SHP77 (cell line): ENCODE measurements at regions not wholly inside any gene's neighbourhood (a gene's known extent, or its start where the extent isn't known, plus 50 kb on each side); places are given as distances from the start of the nearest gene placed in this dataset.
"Not testable (repeated sequence)": the region's sequence is repeated elsewhere in the genome, so short reads cannot be mapped to it uniquely, and the experiment has no call there.

Source experiments
- DNase-seq, 2 experiments: peaks; one replicate each; lab custom pipeline; 2025; lab: John Stamatoyannopoulos, UW

DNA sequence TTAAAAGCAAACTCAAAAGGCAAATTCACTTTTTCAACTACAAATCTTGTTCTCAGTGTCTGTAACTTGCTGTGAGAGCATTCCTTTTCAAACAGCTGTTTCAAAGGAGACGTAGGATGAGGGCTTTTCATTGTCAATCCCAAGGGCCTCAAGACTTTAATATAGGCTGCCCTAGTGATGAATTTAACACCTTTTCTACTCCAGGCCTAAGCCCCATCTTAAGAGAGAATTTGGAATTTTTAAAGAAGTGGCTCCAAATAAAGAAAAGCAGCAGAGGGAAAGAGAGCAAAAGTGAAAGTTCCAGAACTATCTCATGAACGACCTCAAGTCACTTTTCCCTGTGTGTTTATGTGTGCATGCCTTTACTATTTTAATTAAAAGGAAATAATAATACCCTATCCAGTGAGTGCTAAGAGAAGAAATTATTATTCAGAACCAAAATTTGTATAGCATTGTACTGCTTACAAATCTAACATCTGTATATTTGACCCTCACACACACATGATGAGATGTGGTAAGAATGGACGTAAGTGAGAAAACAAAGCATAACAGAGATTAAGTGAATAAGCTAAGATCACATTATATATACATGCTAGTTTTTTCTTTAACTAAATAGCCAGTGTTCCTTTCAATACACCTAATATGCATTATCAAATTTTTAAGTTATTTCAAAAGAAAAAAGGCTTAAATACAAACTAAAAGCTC, 196.4 kb downstream of the VGLL3 start:
- DNase-seq = no peak

DNA sequence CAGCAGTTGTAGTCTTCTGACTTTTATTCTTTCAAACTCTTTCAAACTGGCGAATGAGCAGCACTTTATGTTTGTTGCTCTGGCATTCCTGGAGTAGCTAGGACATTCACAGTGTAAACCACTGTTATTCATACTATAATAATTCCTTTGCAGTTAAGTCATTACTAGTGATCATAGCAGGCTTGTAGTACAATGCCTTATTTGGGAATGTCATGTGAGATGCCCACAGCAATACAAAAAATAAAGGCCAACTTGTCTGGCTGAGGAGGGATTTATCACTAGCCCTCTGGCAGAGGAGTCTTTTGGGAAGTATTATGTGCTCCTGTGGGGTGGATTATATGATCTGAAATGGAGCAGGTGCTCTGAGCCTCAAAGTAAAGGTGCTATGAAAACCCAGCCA, 197.2 kb downstream of the VGLL3 start:
- DNase-seq = no peak

DNA sequence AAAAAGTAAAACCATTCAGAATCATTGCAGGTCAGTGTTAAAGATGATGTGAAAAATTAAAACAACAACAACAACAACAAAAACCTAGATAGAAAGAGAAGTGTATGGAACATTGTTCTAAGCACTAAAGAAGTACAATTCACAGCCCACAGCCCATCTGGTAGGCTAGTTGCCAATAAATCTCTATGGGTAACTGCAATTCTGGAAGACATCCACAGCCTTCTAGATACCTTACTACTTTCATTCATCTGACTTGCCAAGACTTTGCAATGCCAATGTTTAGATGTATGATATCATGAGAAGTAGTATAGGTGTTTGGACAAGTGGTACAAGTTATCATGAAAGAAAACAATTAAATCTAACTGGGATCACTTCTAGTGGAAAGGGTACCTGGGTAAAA, 198.6 kb downstream of the VGLL3 start:
- DNase-seq = no peak

DNA sequence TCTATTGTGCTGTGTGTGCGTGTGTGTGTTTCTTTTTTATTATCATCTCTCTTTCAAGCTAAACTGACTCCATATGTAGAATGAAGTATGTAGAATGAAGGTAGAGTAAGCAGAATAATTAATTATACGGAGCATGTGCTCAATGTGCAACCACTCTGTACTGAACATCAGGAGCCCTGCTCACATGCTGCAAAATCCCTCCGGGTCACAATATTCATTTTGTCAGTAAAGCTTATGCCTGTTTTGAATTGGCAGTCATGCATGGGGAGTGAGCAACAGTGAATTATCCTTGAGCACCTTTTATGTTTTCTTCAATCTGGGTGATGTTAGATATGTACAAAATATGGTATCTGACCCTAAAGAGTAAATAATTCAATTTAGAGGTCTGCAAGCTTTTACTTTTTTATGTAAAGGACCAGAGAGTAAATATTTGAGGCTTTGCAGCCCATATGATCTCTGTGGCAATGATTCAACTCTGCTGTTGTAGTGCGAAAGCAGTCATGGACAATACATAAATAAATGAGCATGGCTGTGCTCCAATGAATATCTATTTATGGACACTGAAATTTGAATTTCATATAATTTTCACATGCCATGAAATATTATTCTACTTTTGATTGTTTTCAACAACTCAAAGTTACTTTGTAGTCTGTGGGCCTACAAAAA, 199.9 kb downstream of the VGLL3 start:
- no peak for DNase-seq

DNA sequence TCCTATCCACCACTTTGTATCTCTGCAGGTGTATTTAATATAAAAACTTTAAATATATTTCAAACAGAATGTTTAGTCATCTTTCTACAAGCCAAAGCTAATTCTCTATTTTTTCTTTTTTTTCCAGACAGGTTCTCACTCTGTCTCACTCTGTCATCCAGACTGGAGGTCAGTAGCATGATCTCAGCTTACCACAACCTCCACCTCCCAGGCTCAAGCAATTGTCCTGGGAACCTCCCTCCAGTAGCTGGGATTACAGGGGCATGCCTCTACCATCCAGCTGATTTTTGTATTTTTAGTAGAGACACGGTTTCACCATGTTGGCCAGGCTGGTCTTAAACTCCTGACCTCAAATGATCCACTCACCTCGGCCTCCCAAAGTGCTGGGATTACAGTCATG, 202.6 kb downstream of the VGLL3 start:
- no peak for DNase-seq

DNA sequence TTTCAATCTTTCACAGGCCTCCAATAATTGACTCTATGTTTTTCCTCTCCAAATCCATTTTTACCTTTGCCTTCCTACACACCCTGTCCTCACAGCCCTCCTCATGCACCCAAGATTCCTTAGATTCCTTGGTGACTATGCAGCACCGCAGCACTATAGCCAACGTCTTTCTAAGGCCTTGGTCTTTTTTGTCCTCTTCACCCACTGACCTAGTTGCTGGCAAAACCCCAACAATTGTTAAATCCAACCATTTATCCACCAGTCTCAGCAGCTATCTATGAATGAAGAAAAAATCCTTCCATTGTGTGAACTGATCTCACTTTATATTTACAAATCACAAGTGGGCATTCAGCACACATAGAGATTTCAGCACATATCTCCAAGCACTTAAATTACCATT, 203.9 kb downstream of the VGLL3 start:
- DNase-seq = no peak

DNA sequence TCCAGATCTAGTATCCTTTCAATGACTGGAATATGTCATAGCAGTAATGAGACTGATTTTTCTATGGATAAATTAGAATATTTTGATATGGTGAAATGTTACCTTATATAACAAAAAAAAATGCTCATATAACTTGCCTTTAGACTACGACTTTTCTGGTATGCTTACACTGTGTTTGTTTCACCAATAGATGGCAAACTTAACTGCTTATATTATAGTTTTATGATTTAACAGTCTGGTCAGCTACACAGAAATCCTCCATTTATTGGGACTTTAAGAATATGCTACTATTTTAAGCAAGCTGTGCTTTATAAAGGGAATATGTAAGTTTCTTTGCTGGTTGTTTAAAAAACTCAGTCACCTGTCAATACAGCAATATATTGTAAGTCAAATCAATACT, 205.6 kb downstream of the VGLL3 start:
- DNase-seq = no peak

DNA sequence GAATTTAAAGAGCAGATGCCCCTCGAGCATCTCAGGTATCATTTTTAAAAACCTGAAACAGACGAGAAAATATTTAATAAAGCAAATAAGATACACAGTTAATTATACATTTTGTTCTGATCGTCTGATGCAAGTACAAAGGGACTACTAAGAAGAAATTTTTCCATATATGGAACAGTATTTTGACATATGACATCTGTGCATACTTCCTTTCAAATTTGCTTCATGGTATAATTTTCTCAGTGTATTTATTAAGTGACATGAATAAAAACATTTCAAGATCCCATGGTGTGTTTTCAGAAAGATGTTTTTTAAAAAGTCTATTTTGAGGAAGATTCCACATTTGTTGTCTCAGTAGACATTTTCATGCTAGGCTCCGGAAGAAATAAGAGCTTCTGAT, 208.1 kb downstream of the VGLL3 start:
- no peak for DNase-seq

DNA sequence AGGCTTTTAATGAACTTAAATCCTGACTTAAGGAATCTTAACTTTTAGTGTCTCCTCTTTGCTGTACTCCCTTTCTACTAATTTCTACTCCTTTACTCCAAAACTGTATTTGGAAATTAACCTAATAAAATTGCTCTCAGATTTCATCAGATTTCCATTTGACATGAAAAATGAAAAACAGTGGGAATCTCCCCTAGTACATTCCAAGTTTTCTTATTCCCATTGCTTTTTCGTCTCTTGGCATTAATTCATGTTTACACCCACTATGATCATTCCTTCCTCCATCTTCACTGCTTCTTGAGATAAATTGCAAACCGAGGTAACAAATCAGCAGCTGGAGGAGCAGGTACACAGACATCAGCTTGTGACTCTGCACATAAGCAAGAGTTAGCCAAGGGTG, 208.7 kb downstream of the VGLL3 start:
- DNase-seq = no peak

DNA sequence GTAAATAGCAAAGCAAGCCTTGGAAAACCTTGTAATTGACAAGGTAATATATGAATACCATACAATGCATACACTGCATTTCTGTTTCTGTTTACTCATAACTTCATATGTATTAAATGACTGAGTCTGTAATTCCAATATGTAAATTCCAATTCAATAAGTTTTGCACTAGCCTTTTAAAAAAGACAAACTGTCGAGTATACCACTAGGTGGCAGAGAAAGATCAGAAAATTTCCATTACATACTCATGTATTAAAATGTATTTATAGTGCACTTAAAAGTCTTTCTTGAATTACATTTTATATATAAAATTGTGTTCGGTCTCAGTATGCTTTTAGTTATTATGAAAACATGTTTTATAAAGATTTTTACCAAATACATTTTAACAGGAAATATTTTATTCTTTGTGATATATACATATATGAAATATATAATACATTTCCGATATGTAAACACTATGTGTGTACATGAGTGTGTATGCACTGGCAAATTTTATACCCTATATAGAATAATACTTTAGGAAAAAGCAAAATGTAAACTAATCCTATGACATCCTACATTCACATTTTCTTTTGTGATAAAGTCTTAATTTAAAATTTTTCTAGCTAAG, 216.8 kb downstream of the VGLL3 start:
- peak; percentile 7 to 10 for DNase-seq

DNA sequence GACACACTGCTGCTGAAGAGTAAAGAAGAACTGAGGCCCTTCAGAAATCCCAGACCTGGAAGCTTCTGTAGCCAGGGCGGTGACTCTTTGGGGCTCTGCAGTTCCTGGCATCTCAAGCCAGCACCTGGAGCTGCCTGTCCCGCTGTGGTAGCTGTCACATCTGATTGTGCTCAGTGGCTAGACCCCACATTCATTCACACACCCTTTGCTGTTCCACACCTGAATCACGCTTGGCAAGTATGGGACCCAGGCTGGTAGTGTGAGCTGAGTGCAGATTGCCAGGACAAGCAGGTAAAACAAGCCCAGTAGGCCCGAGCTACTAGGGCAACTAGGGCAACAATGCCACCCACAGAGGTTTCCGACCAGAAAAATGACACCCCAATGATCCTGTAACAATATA, 218.2 kb downstream of the VGLL3 start:
- no peak for DNase-seq

DNA sequence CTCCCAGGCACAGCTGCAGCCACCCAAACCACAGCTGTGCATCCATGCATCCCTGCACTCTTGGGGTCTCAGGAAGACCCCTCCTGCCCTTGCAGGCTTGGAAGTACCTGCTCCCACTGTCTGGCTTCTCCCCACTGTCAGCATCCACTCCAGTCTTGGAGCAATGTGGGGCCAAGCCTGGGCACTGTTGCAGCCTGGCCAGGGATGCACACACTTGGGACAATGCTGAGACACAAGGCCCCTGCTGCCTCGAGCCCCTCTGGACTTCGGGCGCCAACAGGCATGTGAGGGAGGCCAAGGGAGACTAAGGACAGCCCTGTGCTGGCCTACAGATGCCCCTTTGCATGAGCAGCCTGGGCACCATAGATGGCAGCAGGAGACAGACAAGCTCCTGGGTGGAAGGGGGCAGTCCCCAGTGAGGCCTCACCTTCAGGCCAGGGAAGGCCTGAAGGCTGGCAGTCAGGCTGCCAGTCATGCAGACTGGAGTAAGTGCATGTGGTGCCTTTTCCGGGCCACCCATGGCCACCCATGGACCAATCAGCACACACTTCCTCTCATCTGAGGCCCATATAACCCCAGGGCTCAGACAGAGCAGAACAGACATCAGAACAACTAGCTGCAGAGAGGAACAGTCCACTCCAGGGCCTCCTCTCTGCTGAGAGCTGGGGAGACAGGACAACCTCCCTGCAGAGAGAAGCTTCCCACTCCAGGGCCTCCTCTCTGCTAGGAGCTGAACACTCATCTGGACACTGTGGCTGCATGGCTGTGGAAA, 219.0 kb downstream of the VGLL3 start:
- DNase-seq = no peak

DNA sequence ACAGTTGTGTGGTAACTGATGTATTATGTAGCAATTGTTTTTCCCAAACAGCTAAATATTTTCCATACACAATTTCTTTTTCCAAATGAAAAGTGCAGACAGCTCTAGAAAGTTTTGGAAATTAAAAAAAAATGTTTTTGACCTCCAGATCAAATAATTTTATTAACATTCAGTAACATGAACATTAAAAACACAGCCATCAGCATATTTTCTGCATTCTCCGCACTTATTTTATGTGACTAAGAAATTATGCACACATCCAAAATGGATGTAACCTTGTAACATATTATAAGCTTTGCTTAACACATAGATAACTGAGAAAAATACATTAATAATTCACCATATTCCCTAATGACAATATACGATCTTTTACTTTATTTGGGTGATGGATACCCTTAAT, 224.6 kb downstream of the VGLL3 start:
- DNase-seq = no peak

DNA sequence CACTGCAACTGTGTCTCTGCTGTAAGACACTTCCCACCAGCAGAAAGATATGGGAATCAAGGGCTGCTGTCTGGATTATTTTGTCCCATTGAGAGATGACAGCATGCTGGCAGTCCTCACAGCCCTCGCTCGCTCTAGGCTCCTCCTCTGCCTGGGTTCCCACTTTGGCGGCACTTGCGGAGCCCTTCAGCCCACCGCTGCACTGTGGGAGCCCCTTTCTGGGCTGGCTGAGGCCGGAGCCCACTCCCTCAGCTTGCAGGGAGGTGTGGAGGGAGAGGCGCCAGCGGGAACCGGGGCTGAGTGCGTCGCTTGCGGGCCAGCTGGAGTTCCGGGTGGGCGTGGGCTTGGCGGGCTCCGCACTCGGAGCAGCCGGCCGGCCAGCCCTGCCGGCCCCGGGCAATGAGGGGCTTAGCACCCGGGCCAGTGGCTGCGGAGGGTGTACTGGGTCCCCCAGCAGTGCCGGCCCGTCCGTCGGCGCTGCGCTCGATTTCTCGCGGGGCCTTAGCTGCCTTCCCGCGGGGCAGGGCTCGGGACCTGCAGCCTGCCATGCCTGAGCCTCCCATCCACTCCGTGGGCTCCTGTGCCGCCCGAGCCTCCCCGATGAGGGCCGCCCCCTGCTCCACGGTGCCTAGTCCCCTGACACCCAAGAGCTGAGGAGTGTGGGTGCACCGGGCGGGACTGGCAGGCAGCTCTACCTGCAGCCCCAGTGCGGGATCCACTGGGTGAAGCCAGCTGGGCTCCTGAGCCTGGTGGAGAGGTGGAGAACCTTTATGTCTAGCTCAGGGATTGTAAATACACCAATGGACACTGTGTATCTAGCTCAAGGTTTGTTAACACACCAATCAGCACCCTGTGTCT, 233.4 kb downstream of the VGLL3 start:
- not testable (repeated sequence) for DNase-seq

DNA sequence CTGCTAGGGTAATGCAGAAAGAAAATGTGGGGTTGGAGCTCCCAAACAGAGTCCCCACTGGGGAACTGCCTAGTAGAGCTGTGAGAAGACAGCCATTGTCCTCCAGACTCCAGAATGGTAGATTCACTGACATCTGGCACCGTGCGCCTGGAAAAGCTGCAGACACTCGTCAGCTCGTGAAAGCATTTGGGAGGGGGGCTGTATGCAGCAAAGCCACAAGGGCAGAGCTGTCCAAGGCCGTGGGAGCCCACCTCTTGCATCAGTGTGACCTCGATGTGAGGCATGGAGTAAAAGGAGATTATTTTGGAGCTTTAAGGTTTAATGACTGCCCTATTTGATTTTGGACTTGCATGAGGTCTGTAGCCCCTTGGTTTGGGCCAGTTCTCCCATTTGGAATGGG, 242.9 kb downstream of the VGLL3 start:
- DNase-seq = no peak

DNA sequence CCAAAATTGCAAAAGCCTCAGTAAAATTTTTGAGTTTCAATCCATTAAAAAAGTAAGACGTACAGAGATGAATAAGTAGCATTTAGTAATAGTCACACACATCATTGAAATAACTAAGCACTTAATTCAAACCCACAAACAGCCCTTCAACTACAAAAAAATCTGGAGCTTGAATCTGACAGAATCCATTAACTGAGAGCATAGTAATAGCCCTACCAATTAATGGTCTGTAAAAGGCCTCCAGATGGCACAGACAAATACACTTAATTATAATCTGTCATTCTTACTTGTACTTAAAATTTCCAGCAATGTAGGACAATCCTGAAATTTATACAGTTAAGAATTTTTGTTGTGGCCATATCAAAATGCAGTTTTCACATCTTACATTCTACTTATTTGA, 246.9 kb downstream of the VGLL3 start:
- no peak for DNase-seq

DNA sequence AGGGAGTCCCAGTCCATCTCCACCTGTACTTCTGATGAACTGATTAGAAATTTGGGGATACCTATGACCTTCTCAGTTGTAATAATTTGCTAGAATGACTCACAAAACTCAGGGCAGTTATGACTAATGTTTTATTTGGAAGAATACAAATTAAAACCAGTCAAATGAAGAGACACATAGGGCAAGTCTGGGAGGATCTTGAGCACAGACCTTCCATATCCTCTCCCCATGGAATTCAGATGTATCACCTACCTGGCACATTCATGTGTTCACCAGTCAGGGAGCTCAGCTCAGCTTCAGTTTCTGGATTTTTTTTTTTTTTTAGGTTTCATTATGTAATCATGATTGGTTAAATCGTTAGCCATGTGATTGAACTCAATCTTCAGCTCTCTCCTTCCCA, 247.7 kb downstream of the VGLL3 start:
- no peak for DNase-seq

DNA sequence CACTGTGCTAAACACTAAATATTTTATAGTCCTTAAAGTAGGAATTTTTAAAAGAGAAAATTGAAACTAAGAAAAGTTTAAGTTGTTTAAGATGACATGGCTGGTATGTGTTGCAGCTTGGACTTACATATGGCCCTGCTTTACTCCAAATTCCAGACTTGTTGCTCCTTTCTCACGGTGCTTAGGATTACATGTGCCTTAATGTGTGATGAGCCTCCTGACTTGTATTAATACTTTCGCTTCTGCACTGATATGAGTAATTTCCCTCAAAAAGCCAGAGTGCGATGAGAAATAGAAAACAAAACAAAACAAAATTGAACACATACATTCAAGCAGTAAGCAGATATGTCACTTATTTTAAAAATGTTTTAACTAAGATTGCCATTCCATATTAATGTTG, 250.2 kb downstream of the VGLL3 start:
- DNase-seq = no peak

DNA sequence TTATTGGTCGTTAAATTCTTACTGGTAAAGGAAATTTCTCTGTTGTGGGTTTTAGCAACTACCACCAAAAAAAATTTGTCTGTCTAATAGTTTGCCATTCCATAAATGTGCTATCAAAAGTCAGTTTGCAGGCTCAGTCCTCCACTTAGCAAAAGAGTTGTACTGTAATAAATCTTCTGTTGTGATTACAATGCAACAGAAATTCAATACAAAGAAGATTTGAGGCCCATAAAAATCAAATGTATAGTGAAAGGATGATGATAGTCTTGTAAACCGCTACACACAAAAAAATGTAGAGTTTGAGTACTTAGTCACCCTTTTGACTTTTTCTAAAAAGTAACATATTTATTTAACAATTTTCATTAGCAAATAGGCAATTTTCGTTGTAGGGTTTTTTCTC, 251.7 kb downstream of the VGLL3 start:
- no peak for DNase-seq

DNA sequence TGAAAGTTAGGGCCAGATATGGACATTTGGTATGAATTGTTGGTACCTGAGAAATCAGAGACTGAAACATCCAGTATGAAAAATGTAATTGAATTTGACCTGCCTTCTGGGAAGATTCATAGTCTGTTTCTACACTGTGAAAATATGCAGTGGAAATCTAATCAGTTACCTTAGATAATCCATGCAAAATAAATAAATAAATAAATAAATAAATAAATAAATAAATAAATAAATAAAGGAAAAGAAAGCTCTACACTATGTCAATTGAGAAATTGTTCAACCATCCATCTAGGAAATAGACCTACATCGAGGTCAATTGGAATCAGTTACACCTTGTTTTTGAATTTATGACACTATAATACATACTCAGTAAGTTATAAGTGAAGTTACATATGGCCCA, 252.3 kb downstream of the VGLL3 start:
- DNase-seq = no peak

DNA sequence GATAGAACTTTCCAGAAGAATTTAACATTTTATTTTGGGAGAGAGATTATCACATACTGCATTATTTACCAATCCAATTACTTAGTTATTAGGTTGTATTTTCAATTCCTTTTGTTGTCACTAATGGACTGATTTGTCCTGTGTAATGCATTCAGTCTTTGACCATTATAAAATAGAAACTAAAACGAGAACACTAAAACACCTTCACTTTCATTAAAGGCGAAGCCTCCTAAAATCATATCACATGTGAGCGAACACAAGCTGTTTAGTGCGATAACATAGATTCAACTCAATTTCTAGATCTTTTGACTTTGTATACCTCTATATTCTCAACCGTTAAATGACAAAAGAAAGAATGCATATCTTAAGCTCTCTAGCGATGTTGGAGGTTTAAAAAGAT, 253.4 kb downstream of the VGLL3 start:
- DNase-seq = no peak

DNA sequence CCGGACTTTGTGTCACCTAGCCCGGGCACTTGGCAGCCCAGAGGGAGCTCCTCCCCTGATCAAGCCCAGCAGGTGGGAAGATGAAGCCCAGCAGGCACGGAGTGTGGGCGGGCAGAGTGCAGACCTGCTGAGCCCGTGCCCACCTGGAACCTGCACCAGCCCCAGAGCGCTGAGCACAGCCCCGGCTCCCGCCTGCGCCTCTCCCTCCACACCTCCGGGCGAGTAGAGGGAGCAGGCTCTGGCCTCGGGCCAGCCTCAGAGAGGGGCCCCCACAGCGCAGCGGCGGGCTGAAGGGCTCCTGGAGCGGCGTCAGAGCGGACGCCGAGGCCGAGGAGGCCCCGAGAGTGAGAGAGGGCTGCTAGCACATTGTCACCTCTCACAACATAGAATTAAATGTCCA, 257.7 kb downstream of the VGLL3 start:
- no peak for DNase-seq
